ENCODE measurements at regions not wholly inside any gene's neighbourhood (a gene's known extent, or its start where the extent isn't known, plus 50 kb on each side); places are given as distances from the start of the nearest gene placed in this dataset.

DNA sequence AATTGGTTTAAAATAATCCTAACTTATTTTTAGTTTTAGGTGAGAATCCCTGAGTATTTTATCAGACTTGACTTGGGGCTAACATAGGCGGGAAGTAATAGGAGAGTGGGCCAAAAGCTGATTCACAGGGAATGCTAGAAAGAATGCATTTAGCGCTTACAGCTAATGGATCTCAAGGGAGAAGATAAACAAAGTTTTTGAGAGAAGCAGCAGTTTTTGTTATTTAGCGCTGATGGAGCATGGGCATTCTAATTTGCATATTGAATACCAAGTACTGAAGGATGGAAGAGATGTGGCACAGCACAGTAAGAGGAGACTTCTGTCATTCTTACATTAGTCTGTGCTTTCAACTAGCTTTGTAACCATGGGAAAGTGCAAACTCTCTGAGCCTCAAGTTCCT lies 436.0 kb upstream of the FBXO33 start:
- TF ChIP-seq, protein P1, sequence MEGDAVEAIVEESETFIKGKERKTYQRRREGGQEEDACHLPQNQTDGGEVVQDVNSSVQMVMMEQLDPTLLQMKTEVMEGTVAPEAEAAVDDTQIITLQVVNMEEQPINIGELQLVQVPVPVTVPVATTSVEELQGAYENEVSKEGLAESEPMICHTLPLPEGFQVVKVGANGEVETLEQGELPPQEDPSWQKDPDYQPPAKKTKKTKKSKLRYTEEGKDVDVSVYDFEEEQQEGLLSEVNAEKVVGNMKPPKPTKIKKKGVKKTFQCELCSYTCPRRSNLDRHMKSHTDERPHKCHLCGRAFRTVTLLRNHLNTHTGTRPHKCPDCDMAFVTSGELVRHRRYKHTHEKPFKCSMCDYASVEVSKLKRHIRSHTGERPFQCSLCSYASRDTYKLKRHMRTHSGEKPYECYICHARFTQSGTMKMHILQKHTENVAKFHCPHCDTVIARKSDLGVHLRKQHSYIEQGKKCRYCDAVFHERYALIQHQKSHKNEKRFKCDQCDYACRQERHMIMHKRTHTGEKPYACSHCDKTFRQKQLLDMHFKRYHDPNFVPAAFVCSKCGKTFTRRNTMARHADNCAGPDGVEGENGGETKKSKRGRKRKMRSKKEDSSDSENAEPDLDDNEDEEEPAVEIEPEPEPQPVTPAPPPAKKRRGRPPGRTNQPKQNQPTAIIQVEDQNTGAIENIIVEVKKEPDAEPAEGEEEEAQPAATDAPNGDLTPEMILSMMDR (IDR thresholded peaks at IDR 0.05; ENCODE audit: low read depth, low read length, missing input control): no peak
- TF ChIP-seq FOXA1 (IDR thresholded peaks at IDR 0.05): no peak
